B cell (primary cell): ENCODE measurements at regions not wholly inside any gene's neighbourhood (a gene's known extent, or its start where the extent isn't known, plus 50 kb on each side); places are given as distances from the start of the nearest gene placed in this dataset.

Experiments
- ATAC-seq: fragments of 200-7000 bp; cut with Tn5 transposase; one replicate; pipeline ENCODE4 v1.10.0; 2021; ENCODE audit warnings: low read depth, mild to moderate bottlenecking, moderate number of reproducible peaks, moderate library complexity
- CTCF ChIA-PET: fragments of 350-600 bp; sonication (Branson Sonifier 250); formaldehyde crosslinking; loops from one replicate; lab custom pipeline; 2021; ENCODE audit warnings: antibody characterized with exemption, inconsistent platforms; lab: Charles Lee
- POLR2A ChIA-PET: fragments of 350-600 bp; sonication (Branson Sonifier 250); formaldehyde crosslinking; loops from one replicate; lab custom pipeline; 2021; ENCODE audit warnings: antibody characterized with exemption; lab: Charles Lee
- DNase-seq: peaks from one replicate; pipeline ENCODE4 v3.0.0; 2013
- H2AFZ ChIP-seq: 2 replicates; pipeline ENCODE4 v1.6.1; 2012; ENCODE audit warnings: mild to moderate bottlenecking, low read depth, low read length; ENCODE audit not compliant: insufficient read depth, poor library complexity, severe bottlenecking
- H3K27ac ChIP-seq, 2 donors: 1 replicate in 1 of 2; 2 replicates in 1 of 2; pipeline ENCODE4 v1.5.1; 2012 to 2013; ENCODE audit warnings: low read length in 2 of 2, mild to moderate bottlenecking in 2 of 2, moderate library complexity in 1 of 2
- H3K27me3 ChIP-seq, 4 experiments: fragments of 200-600 bp in 1 of 4; sonication (generic) in 1 of 4; replicated peaks in 1 of 4; 1 replicate in 2 of 4; 2 replicates in 2 of 4; pipeline versions ENCODE4 v1.6.1 to v1.7.0; 2013 to 2016; ENCODE audit warnings: low read length in 3 of 4, mild to moderate bottlenecking in 2 of 4, mixed read lengths in 1 of 4, moderate library complexity in 1 of 4; ENCODE audit not compliant: insufficient read depth in 4 of 4, control insufficient read depth in 3 of 4; ENCODE audit errors: control extremely low read depth in 1 of 4
- H3K36me3 ChIP-seq, 2 experiments: replicated peaks in 1 of 2; 1 replicate in 1 of 2; 2 replicates in 1 of 2; pipeline versions ENCODE4 v1.6.1 to v1.7.1; 2013; ENCODE audit warnings: low read length in 1 of 2; ENCODE audit not compliant: insufficient read depth in 2 of 2, control insufficient read depth in 1 of 2; ENCODE audit errors: control extremely low read depth in 1 of 2, extremely low read depth in 1 of 2
- H3K4me1 ChIP-seq, 2 donors: fragments of 200-600 bp in 1 of 2; sonication (generic) in 1 of 2; 1 replicate in 1 of 2; 2 replicates in 1 of 2; pipeline versions ENCODE4 v1.5.1 to v1.6.1; 2013 to 2017; ENCODE audit warnings: low read length in 2 of 2; ENCODE audit not compliant: control insufficient read depth in 2 of 2, insufficient read depth in 2 of 2
- H3K4me2 ChIP-seq: replicated peaks from 2 replicates; pipeline ENCODE3; 2012; ENCODE audit warnings: mild to moderate bottlenecking, low read depth, low read length; ENCODE audit not compliant: poor library complexity, severe bottlenecking
- H3K4me3 ChIP-seq, 5 experiments: fragments of 200-600 bp in 1 of 5; sonication (generic) in 1 of 5; 1 replicate in 3 of 5; 2 replicates in 2 of 5; pipeline versions ENCODE4 v1.5.1 to v1.7.0; 2011 to 2016; ENCODE audit warnings: low read length in 4 of 5, mild to moderate bottlenecking in 4 of 5, low read depth in 2 of 5, control low read depth in 1 of 5, moderate library complexity in 1 of 5; ENCODE audit not compliant: insufficient read depth in 1 of 5; ENCODE audit errors: control extremely low read depth in 1 of 5, extremely low read depth in 1 of 5
- H3K79me2 ChIP-seq: fragments of 200-600 bp; sonication (generic); one replicate; pipeline ENCODE4 v1.6.0; 2016; ENCODE audit warnings: low read length; ENCODE audit not compliant: control insufficient read depth, insufficient read depth
- H3K9ac ChIP-seq: fragments of 200-600 bp; sonication (generic); 2 replicates; pipeline ENCODE4 v1.6.1; 2017; ENCODE audit warnings: mild to moderate bottlenecking, low read length, moderate library complexity
- H3K9me3 ChIP-seq, 3 donors: one replicate each; pipeline versions ENCODE4 v1.6.1 to v1.7.1; 2013; ENCODE audit warnings: low read length in 2 of 3; ENCODE audit not compliant: control insufficient read depth in 2 of 3, insufficient read depth in 1 of 3; ENCODE audit errors: control extremely low read depth in 1 of 3
- H4K20me1 ChIP-seq: 2 replicates; pipeline ENCODE4 v1.6.0; 2012; ENCODE audit warnings: mild to moderate bottlenecking, low read length; ENCODE audit not compliant: insufficient read depth, control insufficient read depth, poor library complexity, severe bottlenecking
- H3K27ac Mint-ChIP-seq: one replicate; pipeline ENCODE4 v1.8.0; 2021; ENCODE audit warnings: mixed read lengths
- H3K27me3 Mint-ChIP-seq: one replicate; pipeline ENCODE4 v1.8.0; 2021; ENCODE audit warnings: mixed read lengths
- H3K4me1 Mint-ChIP-seq: one replicate; pipeline ENCODE4 v1.8.0; 2021; ENCODE audit warnings: mixed read lengths
- H3K4me3 Mint-ChIP-seq: one replicate; pipeline ENCODE4 v1.8.0; 2021; ENCODE audit warnings: mixed read lengths
- H3K9me3 Mint-ChIP-seq: one replicate; pipeline ENCODE4 v1.8.0; 2022; ENCODE audit warnings: mixed read lengths; ENCODE audit not compliant: insufficient read depth
- CTCF ChIP-seq: fragments of 200-600 bp; IDR thresholded peaks from one replicate; pipeline ENCODE4 v1.8.0; 2022; ENCODE audit warnings: antibody characterized with exemption, mild to moderate bottlenecking
- EZH2 ChIP-seq: IDR thresholded peaks from 2 replicates; pipeline ENCODE4 v1.6.1; 2012; ENCODE audit warnings: borderline replicate concordance, low read depth, mild to moderate bottlenecking, moderate library complexity, low read length; ENCODE audit not compliant: insufficient read depth, poor library complexity, severe bottlenecking
- WGBS: methylation state at CpG from one replicate; pipeline ENCODE4 v1.1.5; 2013; ENCODE audit warnings: missing lambda C conversion rate; ENCODE audit not compliant: insufficient coverage; 5-methylcytosine and 5-hydroxymethylcytosine counted together
- intact Hi-C: fragments of 100-400 bp; cut with micrococcal nuclease; formaldehyde crosslinking; loops from one replicate; pipeline ENCODE4 v1.10.0; 2022

GRCh38 chr11:80096736-80097135, 655.9 kb upstream of the TENM4 start:
- 89% methylated on average over 3 of the region's 3 CpGs for WGBS
- DNase-seq (no peak), ATAC-seq (no peak)
- intact Hi-C loops = no loop called here
- Histone ChIP-seq H3K9me3 (peaks cover 0 to 7% (median 0%) of the 10 kb centered on the region in 3 donors), H3K27me3 (no peaks in the 10 kb centered on the region), H3K9ac (no peak overlapping the region), H3K4me1 (no peaks in the 10 kb centered on the region), H3K4me3 (no peak overlapping the region), H3K4me2 (no peak overlapping the region), H3K27ac (no peak overlapping the region), H3K79me2 (no peaks in the 10 kb centered on the region), H4K20me1 (no peaks in the 10 kb centered on the region), H2AFZ (no peak overlapping the region), H3K36me3 (no peaks in the 10 kb centered on the region)
- CTCF ChIA-PET = no interaction called here
- POLR2A ChIA-PET = no interaction called here
- H3K27ac Mint-ChIP-seq = no peak overlapping the region
- no peaks in the 10 kb centered on the region for H3K4me1 Mint-ChIP-seq
- H3K4me3 Mint-ChIP-seq = no peak overlapping the region
- H3K27me3 Mint-ChIP-seq = no peaks in the 10 kb centered on the region
- no peak for TF ChIP-seq EZH2
- TF ChIP-seq CTCF = no peak
- peaks cover 3% of the 10 kb centered on the region for H3K9me3 Mint-ChIP-seq

- Histone ChIP-seq H3K9me3 (no peaks in the 10 kb centered on the region), H3K4me3 (no peak overlapping the region), H3K27ac (no peak overlapping the region), H3K4me2 (no peak overlapping the region), H3K4me1 (no peaks in the 10 kb centered on the region), H3K79me2 (no peaks in the 10 kb centered on the region), H4K20me1 (no peaks in the 10 kb centered on the region), H3K9ac (no peak overlapping the region), H3K27me3 (no peaks in the 10 kb centered on the region), H3K36me3 (no peaks in the 10 kb centered on the region), H2AFZ (no peak overlapping the region)
- peaks cover 1% of the 10 kb centered on the region for H3K4me1 Mint-ChIP-seq
- H3K27me3 Mint-ChIP-seq = no peaks in the 10 kb centered on the region
- no peak for ATAC-seq
- intact Hi-C loops = no loop called here
- no peak for DNase-seq
- no peak for TF ChIP-seq CTCF
- WGBS = no CpG with 5 or more reads among the region's 1 CpG
- POLR2A ChIA-PET = no interaction called here
- H3K9me3 Mint-ChIP-seq = no peaks in the 10 kb centered on the region
- no peak overlapping the region for H3K4me3 Mint-ChIP-seq
- no peak overlapping the region for H3K27ac Mint-ChIP-seq
- CTCF ChIA-PET = no interaction called here
These were observed 645.7 kb upstream of the TENM4 start for GRCh38 chr11:80086496-80087055.
